ENCODE measurements at regions not wholly inside any gene's neighbourhood (a gene's known extent, or its start where the extent isn't known, plus 50 kb on each side); places are given as distances from the start of the nearest gene placed in this dataset.
A peak's percentile ranks its signal among the peaks of the same experiment; 100 is the strongest.

GRCh38 chr11:64489831-64490441 is 65.8 kb upstream of the SLC22A11 start (continued):
- TF ChIP-seq RREB1 (CRISPR knock-in tag; IDR thresholded peaks at IDR 0.05): no peak
- TF ChIP-seq, protein P1, sequence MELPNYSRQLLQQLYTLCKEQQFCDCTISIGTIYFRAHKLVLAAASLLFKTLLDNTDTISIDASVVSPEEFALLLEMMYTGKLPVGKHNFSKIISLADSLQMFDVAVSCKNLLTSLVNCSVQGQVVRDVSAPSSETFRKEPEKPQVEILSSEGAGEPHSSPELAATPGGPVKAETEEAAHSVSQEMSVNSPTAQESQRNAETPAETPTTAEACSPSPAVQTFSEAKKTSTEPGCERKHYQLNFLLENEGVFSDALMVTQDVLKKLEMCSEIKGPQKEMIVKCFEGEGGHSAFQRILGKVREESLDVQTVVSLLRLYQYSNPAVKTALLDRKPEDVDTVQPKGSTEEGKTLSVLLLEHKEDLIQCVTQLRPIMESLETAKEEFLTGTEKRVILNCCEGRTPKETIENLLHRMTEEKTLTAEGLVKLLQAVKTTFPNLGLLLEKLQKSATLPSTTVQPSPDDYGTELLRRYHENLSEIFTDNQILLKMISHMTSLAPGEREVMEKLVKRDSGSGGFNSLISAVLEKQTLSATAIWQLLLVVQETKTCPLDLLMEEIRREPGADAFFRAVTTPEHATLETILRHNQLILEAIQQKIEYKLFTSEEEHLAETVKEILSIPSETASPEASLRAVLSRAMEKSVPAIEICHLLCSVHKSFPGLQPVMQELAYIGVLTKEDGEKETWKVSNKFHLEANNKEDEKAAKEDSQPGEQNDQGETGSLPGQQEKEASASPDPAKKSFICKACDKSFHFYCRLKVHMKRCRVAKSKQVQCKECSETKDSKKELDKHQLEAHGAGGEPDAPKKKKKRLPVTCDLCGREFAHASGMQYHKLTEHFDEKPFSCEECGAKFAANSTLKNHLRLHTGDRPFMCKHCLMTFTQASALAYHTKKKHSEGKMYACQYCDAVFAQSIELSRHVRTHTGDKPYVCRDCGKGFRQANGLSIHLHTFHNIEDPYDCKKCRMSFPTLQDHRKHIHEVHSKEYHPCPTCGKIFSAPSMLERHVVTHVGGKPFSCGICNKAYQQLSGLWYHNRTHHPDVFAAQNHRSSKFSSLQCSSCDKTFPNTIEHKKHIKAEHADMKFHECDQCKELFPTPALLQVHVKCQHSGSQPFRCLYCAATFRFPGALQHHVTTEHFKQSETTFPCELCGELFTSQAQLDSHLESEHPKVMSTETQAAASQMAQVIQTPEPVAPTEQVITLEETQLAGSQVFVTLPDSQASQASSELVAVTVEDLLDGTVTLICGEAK (IDR thresholded peaks at IDR 0.05): no peak
- TF ChIP-seq, protein P1 (CRISPR knock-in tag; IDR thresholded peaks at IDR 0.05): no peak
- TF ChIP-seq ATF1 (CRISPR knock-in tag; IDR thresholded peaks at IDR 0.05): no peak
- TF ChIP-seq ATF1 (tag; IDR thresholded peaks at IDR 0.05): peak; percentile 43; the same call in 1 of the 2 replicates
- TF ChIP-seq ILF3 (IDR thresholded peaks at IDR 0.05; ENCODE audit: borderline replicate concordance): no peak
- no peak for TF ChIP-seq SAFB2 (IDR thresholded peaks at IDR 0.05; ENCODE audit: borderline replicate concordance, low read depth, low read length, severe bottlenecking)
- no peak; the same call in 1 of the 2 replicates for TF ChIP-seq ATF7 (IDR thresholded peaks at IDR 0.05)
- TF ChIP-seq BHLHE40 (IDR thresholded peaks at IDR 0.05; ENCODE audit: low read length): 0 out of 2 replicates have a peak, but pooled peaks have one; percentile 8
- 0 out of 2 replicates have a peak, but pooled peaks have one; percentile 36 for TF ChIP-seq ZC3H11A (IDR thresholded peaks at IDR 0.05; ENCODE audit: low read depth, low read length)
- TF ChIP-seq, protein P2, sequence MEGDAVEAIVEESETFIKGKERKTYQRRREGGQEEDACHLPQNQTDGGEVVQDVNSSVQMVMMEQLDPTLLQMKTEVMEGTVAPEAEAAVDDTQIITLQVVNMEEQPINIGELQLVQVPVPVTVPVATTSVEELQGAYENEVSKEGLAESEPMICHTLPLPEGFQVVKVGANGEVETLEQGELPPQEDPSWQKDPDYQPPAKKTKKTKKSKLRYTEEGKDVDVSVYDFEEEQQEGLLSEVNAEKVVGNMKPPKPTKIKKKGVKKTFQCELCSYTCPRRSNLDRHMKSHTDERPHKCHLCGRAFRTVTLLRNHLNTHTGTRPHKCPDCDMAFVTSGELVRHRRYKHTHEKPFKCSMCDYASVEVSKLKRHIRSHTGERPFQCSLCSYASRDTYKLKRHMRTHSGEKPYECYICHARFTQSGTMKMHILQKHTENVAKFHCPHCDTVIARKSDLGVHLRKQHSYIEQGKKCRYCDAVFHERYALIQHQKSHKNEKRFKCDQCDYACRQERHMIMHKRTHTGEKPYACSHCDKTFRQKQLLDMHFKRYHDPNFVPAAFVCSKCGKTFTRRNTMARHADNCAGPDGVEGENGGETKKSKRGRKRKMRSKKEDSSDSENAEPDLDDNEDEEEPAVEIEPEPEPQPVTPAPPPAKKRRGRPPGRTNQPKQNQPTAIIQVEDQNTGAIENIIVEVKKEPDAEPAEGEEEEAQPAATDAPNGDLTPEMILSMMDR (IDR thresholded peaks at IDR 0.05 in 2 of 3, conservative IDR thresholded peaks at IDR 0.05 in 1 of 3; ENCODE audit: insufficient read depth in 2 of 3, low read depth in 1 of 3, low read length in 3 of 3): peak; percentile 88 to 97 (median 94)
- peak; percentile 41; the same call in 1 of the 2 replicates for TF ChIP-seq ZKSCAN1 (IDR thresholded peaks at IDR 0.05; ENCODE audit: low read depth, low read length)

All from K562 (cell line).